ACC112 (cell line): ENCODE measurements at regions not wholly inside any gene's neighbourhood (a gene's known extent, or its start where the extent isn't known, plus 50 kb on each side); places are given as distances from the start of the nearest gene placed in this dataset.

ENCODE experiments used
- H2AFZ ChIP-seq: fragments of 200-600 bp; sonication (generic); one replicate; pipeline ENCODE4 v1.6.0; 2017; ENCODE audit warnings: antibody characterized with exemption, low read length; ENCODE audit not compliant: unreplicated experiment
- H3K27ac ChIP-seq: fragments of 200-600 bp; sonication (generic); 2 replicates; pipeline ENCODE4 v1.5.1; 2014; ENCODE audit warnings: low read depth, mild to moderate bottlenecking, antibody characterized with exemption, low read length, moderate library complexity
- H3K27me3 ChIP-seq: fragments of 200-600 bp; sonication (generic); 2 replicates; pipeline ENCODE4 v1.6.1; 2014; ENCODE audit warnings: mild to moderate bottlenecking, antibody characterized with exemption, low read length, moderate library complexity, mixed read lengths; ENCODE audit not compliant: insufficient read depth
- H3K36me3 ChIP-seq: fragments of 200-600 bp; sonication (generic); 2 replicates; pipeline ENCODE4 v1.6.1; 2016; ENCODE audit warnings: mild to moderate bottlenecking, antibody characterized with exemption, low read length, moderate library complexity, mixed read lengths; ENCODE audit not compliant: insufficient read depth
- H3K4me1 ChIP-seq: fragments of 200-600 bp; sonication (generic); one replicate; pipeline ENCODE4 v1.6.1; 2016; ENCODE audit warnings: low read length, mixed read lengths; ENCODE audit not compliant: insufficient read depth, unreplicated experiment, control insufficient read depth
- H3K4me3 ChIP-seq: fragments of 200-600 bp; sonication (generic); 2 replicates; pipeline ENCODE4 v1.5.1; 2014; ENCODE audit warnings: mild to moderate bottlenecking, low read depth, low read length
- H3K79me2 ChIP-seq: fragments of 200-600 bp; sonication (generic); one replicate; pipeline ENCODE4 v1.6.0; 2016; ENCODE audit warnings: low read length; ENCODE audit not compliant: control insufficient read depth, unreplicated experiment, insufficient read depth

- Histone ChIP-seq H3K27ac (no peak overlapping the region), H3K4me3 (no peak overlapping the region), H3K79me2 (no peaks in the 10 kb centered on the region), H3K27me3 (peaks cover 33% of the 10 kb centered on the region), H3K4me1 (peaks cover 24% of the 10 kb centered on the region), H2AFZ (peak overlapping the region; percentile 58), H3K36me3 (no peaks in the 10 kb centered on the region)
These were observed 69.2 kb downstream of the ISG20 start for GRCh38 chr15:88707771-88708654.

- peaks cover 24% of the 10 kb centered on the region for H3K4me1 ChIP-seq
- H2AFZ ChIP-seq, result peak overlapping the region; percentile 58
- H3K36me3 ChIP-seq, result no peaks in the 10 kb centered on the region
- no peak overlapping the region for H3K4me3 ChIP-seq
- H3K27ac ChIP-seq, result no peak overlapping the region
- H3K27me3 ChIP-seq, result peaks cover 39% of the 10 kb centered on the region
- H3K79me2 ChIP-seq, result no peaks in the 10 kb centered on the region
These were observed 69.8 kb downstream of the ISG20 start for GRCh38 chr15:88708655-88709054.

- peaks cover 21% of the 10 kb centered on the region for H3K4me1 ChIP-seq
These were observed 71.4 kb downstream of the ISG20 start for GRCh38 chr15:88710027-88710715.

GRCh38 chr15:88711806-88712205 is 73.0 kb downstream of the ISG20 start:
- Histone ChIP-seq H3K27ac (no peak overlapping the region), H3K79me2 (no peaks in the 10 kb centered on the region), H2AFZ (no peak overlapping the region), H3K4me1 (peaks cover 15% of the 10 kb centered on the region), H3K36me3 (no peaks in the 10 kb centered on the region), H3K27me3 (peaks cover 42% of the 10 kb centered on the region), H3K4me3 (no peak overlapping the region)

More at GRCh38 chr15:88710027-88710715, 71.4 kb downstream of the ISG20 start:
- Histone ChIP-seq H3K79me2 (no peaks in the 10 kb centered on the region), H3K27ac (no peak overlapping the region), H2AFZ (no peak overlapping the region), H3K36me3 (no peaks in the 10 kb centered on the region), H3K4me3 (no peak overlapping the region), H3K27me3 (peaks cover 41% of the 10 kb centered on the region)

- no peaks in the 10 kb centered on the region for H3K79me2 ChIP-seq
- peaks cover 55% of the 10 kb centered on the region for H3K27me3 ChIP-seq
- H2AFZ ChIP-seq, result no peak overlapping the region
- H3K36me3 ChIP-seq, result no peaks in the 10 kb centered on the region
- H3K4me3 ChIP-seq, result no peak overlapping the region
- H3K27ac ChIP-seq, result no peak overlapping the region
- no peaks in the 10 kb centered on the region for H3K4me1 ChIP-seq
These were observed 76.1 kb downstream of the ISG20 start for GRCh38 chr15:88714782-88715372.

DNA sequence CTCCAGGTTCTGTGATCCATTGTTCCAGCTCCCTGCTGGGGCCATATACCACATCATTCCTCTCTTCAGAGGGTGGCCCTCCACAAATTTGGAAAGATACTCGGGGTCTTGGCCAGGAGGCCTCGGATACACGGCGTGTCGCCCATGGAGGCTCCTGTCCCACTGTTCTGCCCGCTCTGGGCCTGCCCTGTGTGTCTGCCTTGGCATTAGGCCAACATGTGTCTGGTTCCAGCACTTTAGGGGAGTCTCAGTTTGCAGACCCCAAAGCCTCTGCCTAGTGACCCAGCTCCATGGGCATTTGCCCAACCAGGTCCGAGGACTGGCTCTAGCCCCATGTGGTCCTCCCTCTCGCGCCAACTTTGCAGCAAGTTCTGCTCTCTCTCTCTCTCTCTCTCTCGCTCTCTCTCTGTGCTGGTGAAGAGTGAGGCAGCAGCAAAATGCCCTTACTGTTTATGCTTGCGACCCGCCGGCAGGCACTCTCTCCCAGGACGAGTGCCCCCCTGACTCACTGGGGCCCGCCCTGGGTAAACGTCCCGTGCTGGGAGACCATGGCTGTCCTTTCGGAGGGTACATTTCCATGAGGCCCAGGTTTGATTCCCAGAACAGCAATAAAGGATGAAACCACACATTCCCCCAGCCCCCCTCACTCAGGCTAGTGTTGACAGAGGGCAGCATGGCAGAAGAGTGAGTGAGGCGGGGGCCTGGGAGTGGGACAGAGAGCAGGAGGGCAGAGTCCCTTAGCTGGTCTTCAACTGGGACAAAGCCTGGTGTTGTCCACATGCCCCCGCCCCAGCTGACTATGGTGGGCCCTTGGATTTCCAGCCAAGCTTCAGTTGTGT is 77.9 kb downstream of the ISG20 start:
- Histone ChIP-seq H3K4me3 (no peak overlapping the region), H3K79me2 (no peaks in the 10 kb centered on the region), H3K36me3 (no peaks in the 10 kb centered on the region), H2AFZ (no peak overlapping the region), H3K27me3 (peaks cover 60% of the 10 kb centered on the region), H3K4me1 (no peaks in the 10 kb centered on the region), H3K27ac (no peak overlapping the region)

DNA sequence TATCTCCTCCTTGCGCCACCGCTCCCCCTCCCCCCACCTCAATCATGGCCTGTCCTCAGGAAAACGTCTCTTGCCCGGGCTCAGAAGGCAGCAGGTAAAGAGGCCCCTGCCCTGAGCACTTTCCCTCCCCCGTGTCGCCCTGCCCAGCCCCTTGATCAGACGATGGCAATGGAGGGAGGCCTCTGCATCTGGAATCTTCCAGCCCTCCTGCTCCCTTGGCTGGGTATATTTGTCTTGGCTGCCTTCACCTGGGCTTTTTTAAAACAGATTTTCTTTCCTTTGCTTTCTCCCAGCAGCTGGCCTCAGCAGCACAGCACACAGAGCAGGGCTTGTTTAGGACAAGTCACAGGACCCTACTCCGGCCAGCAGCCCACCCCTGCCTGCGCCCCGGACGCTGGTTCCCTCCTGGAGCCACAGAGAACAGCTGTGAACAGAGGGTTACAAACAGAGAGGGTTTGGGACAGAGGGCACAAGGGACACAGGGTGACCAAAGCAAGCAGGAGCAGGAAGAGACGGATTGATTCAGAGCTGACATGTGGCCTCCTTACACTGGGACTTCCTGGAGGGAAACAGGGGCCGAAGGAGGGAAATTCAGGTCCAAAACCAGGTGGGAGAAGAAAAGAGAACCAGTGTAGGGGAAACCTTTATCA is 78.7 kb downstream of the ISG20 start:
- H3K27ac ChIP-seq, result no peak overlapping the region
- H3K27me3 ChIP-seq, result peaks cover 57% of the 10 kb centered on the region
- H3K4me1 ChIP-seq, result no peaks in the 10 kb centered on the region
- H3K79me2 ChIP-seq, result no peaks in the 10 kb centered on the region
- no peak overlapping the region for H3K4me3 ChIP-seq
- no peak overlapping the region for H2AFZ ChIP-seq
- H3K36me3 ChIP-seq, result no peaks in the 10 kb centered on the region

GRCh38 chr15:88718731-88719130 is 79.9 kb downstream of the ISG20 start:
- no peaks in the 10 kb centered on the region for H3K36me3 ChIP-seq
- H3K79me2 ChIP-seq, result no peaks in the 10 kb centered on the region
- no peak overlapping the region for H3K27ac ChIP-seq
- H3K27me3 ChIP-seq, result peaks cover 52% of the 10 kb centered on the region
- H2AFZ ChIP-seq, result no peak overlapping the region
- no peaks in the 10 kb centered on the region for H3K4me1 ChIP-seq
- H3K4me3 ChIP-seq, result no peak overlapping the region

DNA sequence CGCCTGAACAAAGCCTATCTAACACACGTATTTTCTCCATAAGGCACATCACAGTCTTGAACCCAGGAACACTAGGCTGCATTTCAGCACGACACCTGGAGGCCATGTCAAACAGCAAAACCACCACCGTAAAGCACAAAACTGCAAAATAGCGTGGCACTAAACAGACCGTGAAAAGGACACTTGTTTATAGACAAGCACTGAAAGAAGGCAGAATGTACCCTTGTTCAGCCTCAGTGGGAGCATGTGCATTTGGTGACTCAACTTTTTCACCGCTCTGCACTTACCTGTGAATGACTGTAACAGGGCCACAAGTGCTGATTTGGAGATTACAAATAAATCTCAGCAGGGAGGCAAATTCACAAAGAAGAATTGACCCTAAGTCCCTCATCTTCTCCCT is 80.8 kb downstream of the ISG20 start:
- peaks cover 49% of the 10 kb centered on the region for H3K27me3 ChIP-seq
- no peaks in the 10 kb centered on the region for H3K4me1 ChIP-seq
- H3K4me3 ChIP-seq, result no peak overlapping the region
- no peak overlapping the region for H2AFZ ChIP-seq
- no peak overlapping the region for H3K27ac ChIP-seq
- H3K36me3 ChIP-seq, result no peaks in the 10 kb centered on the region
- no peaks in the 10 kb centered on the region for H3K79me2 ChIP-seq
